ENCODE measurements at regions not wholly inside any gene's neighbourhood (a gene's known extent, or its start where the extent isn't known, plus 50 kb on each side); places are given as distances from the start of the nearest gene placed in this dataset.
"Not testable (repeated sequence)": the region's sequence is repeated elsewhere in the genome, so short reads cannot be mapped to it uniquely, and the experiment has no call there.

GRCh38 chr12:94916663-94917062 lies 86.8 kb downstream of the NDUFA12 start:
- no peak for TF ChIP-seq SIN3A (IDR thresholded peaks at IDR 0.05; ENCODE audit: borderline replicate concordance, insufficient read depth, low read depth, low read length)
- no peak for TF ChIP-seq REST (IDR thresholded peaks at IDR 0.05; ENCODE audit: insufficient read depth in 1 of 2, low read depth in 2 of 2, low read length in 1 of 2)
- ATAC-seq: no peak
- Histone ChIP-seq H3K27ac (ENCODE audit: low read length) (no peak overlapping the region), H3K4me3 (ENCODE audit: low read depth in 2 of 2, low read length in 2 of 2) (no peak overlapping the region), H3K4me1 (ENCODE audit: control insufficient read depth, insufficient read depth, low read length) (no peaks in the 10 kb centered on the region), H3K36me3 (ENCODE audit: control insufficient read depth, insufficient read depth, low read length) (no peaks in the 10 kb centered on the region), H3K9me3 (ENCODE audit: control insufficient read depth, insufficient read depth, low read depth, low read length) (no peaks in the 10 kb centered on the region), H3K27me3 (ENCODE audit: control insufficient read depth, insufficient read depth, low read length) (no peaks in the 10 kb centered on the region)
- in situ Hi-C loops (cut with HindIII; ENCODE audit: low pct_unique_long_range_greater_than_20kb, low sequenced_read_pairs): no loop called here
- no peak for DNase-seq (ENCODE audit: low read depth, low spot score)
- CTCF ChIA-PET: no interaction called here
- intact Hi-C loops (cut with micrococcal nuclease; ENCODE audit: unreplicated experiment): no loop called here
- POLR2A ChIA-PET: no interaction called here
- BruUV-seq (replicated peaks): no TSS peak

GRCh38 chr12:94909663-94910062 lies 93.8 kb downstream of the NDUFA12 start:
- ChIA-PET POLR2A (no interaction called here), CTCF (no interaction called here)
- no peaks in the 10 kb centered on the region for H3K36me3 ChIP-seq (ENCODE audit: control insufficient read depth, insufficient read depth, low read length)
- no peaks in the 10 kb centered on the region for H3K9me3 ChIP-seq (ENCODE audit: control insufficient read depth, insufficient read depth, low read depth, low read length)
- BruUV-seq (replicated peaks): no TSS peak
- H3K4me1 ChIP-seq (ENCODE audit: control insufficient read depth, insufficient read depth, low read length): no peaks in the 10 kb centered on the region
- no peak overlapping the region for H3K27ac ChIP-seq (ENCODE audit: low read length)
- TF ChIP-seq SIN3A (IDR thresholded peaks at IDR 0.05; ENCODE audit: borderline replicate concordance, insufficient read depth, low read depth, low read length): no peak
- TF ChIP-seq TCF7L2 (IDR thresholded peaks at IDR 0.05; ENCODE audit: low read depth, low read length): no peak
- TF ChIP-seq REST (IDR thresholded peaks at IDR 0.05; ENCODE audit: insufficient read depth in 1 of 2, low read depth in 2 of 2, low read length in 1 of 2): no peak
- no peak for TF ChIP-seq POLR2AphosphoS5 (IDR thresholded peaks at IDR 0.05; ENCODE audit: low read depth, low read length)
- DNase-seq (ENCODE audit: low read depth, low spot score) (no peak), ATAC-seq (no peak)
- in situ Hi-C loops (cut with HindIII; ENCODE audit: low pct_unique_long_range_greater_than_20kb, low sequenced_read_pairs) (no loop called here), intact Hi-C loops (cut with micrococcal nuclease; ENCODE audit: unreplicated experiment) (no loop called here)
- H3K27me3 ChIP-seq (ENCODE audit: control insufficient read depth, insufficient read depth, low read length): no peaks in the 10 kb centered on the region
- H3K4me3 ChIP-seq (ENCODE audit: low read depth in 2 of 2, low read length in 2 of 2): no peak overlapping the region

- CTCF ChIA-PET; H3K9me3 ChIP-seq (ENCODE audit: control insufficient read depth, insufficient read depth, low read depth, low read length); intact Hi-C loops (cut with micrococcal nuclease; ENCODE audit: unreplicated experiment); H3K36me3 ChIP-seq (ENCODE audit: control insufficient read depth, insufficient read depth, low read length); H3K27me3 ChIP-seq (ENCODE audit: control insufficient read depth, insufficient read depth, low read length); POLR2A ChIA-PET; ATAC-seq; DNase-seq (ENCODE audit: low read depth, low spot score); H3K4me3 ChIP-seq (ENCODE audit: low read depth in 2 of 2, low read length in 2 of 2); in situ Hi-C loops (cut with HindIII; ENCODE audit: low pct_unique_long_range_greater_than_20kb, low sequenced_read_pairs); H3K4me1 ChIP-seq (ENCODE audit: control insufficient read depth, insufficient read depth, low read length); H3K27ac ChIP-seq (ENCODE audit: low read length); BruUV-seq (replicated peaks): not testable (repeated sequence)
Measured at GRCh38 chr12:94905749-94906148, 97.7 kb downstream of the NDUFA12 start.

All from Panc1 (cell line).